ENCODE measurements at regions not wholly inside any gene's neighbourhood (a gene's known extent, or its start where the extent isn't known, plus 50 kb on each side); places are given as distances from the start of the nearest gene placed in this dataset.

DNA sequence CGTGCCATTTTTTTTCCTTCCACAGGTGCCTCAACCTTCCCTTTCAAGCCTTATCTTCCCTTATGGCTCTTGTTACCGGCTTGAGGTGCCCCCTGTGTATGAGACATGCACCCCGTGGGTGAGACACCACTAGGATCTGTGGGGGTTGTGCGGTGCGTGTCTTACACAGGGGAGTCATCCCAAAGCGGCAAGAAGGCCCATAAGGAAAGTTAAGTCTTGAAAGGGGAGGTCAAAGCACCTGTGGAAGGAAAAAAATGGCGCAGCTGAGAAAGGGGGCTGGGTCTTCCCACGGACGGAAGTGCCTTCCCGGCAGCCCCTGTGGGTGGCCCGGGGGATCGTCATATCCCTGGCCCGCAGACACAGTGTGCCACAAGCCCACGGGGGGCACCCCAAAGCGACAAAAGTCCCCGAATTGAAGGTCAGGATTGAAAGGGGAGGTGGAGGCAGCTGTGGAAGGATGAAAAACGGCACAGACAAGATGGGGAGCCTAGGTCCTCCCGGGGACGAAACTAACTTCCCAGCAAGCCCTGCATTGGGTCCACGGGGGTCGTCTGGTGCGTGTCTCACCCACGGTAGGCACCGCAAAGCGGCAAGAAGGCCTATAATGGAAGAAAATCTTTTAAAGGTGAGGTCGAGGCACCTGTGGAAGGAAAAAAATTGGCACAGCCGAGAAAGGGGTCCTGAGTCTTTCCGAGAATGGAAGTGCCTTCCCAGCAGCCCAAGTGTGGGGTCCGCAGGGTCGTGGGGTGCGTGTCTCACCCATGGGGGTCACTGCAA, 273.3 kb downstream of the ALG10 start:
- TF ChIP-seq, protein P1, sequence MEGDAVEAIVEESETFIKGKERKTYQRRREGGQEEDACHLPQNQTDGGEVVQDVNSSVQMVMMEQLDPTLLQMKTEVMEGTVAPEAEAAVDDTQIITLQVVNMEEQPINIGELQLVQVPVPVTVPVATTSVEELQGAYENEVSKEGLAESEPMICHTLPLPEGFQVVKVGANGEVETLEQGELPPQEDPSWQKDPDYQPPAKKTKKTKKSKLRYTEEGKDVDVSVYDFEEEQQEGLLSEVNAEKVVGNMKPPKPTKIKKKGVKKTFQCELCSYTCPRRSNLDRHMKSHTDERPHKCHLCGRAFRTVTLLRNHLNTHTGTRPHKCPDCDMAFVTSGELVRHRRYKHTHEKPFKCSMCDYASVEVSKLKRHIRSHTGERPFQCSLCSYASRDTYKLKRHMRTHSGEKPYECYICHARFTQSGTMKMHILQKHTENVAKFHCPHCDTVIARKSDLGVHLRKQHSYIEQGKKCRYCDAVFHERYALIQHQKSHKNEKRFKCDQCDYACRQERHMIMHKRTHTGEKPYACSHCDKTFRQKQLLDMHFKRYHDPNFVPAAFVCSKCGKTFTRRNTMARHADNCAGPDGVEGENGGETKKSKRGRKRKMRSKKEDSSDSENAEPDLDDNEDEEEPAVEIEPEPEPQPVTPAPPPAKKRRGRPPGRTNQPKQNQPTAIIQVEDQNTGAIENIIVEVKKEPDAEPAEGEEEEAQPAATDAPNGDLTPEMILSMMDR (IDR thresholded peaks at IDR 0.05; ENCODE audit: low read length): no peak
- TF ChIP-seq EZH2 (IDR thresholded peaks at IDR 0.05; ENCODE audit: borderline replicate concordance, low read length): no peak
